ENCODE measurements at regions not wholly inside any gene's neighbourhood (a gene's known extent, or its start where the extent isn't known, plus 50 kb on each side); places are given as distances from the start of the nearest gene placed in this dataset.
"Not testable (repeated sequence)": the region's sequence is repeated elsewhere in the genome, so short reads cannot be mapped to it uniquely, and the experiment has no call there.

DNA sequence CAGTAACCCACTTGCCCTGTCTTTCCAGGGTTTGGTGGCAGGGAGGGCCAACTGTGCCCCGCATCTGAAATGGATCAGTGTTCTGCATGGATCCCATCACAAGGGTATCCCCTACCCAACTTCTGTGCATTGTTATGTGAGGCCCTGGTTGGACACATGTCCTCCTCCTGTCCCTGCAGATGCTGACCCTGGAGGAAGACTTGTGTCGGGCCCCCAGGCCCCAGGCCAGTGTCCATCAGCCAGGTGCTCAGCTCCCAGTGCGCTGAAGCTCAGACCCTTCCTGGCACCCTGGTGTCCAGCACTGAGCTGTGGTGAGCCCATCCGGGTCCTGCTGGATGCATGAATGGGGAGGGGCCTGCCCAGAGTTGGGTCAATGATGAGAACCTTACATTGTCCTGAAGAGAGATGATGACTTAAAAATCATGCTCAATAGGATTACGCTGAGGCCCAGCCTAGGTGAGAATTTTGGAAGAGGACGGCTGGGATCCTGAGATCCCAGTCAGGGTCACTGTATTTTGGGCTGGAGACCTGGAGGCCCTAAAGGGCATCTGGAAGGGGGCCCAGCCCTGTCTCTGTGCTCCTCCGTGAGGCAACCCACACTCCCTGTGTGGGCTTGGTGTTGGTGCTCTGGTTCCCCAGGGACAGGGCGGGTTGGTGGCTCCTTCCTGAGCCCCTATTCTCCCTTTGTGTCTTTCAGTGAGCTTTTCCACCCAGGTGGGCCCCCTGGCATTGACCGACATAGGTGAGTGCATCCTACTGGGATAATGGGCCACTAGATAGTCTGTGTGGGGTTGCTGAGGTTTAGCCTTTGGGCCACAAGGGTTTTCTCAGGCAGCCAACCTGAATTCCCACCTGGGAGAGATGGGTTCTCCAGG, 199.1 kb downstream of the UBE3A start:
- ATAC-seq (no peak), DNase-seq (ENCODE audit: low spot score) (peak; percentile 34)

DNA sequence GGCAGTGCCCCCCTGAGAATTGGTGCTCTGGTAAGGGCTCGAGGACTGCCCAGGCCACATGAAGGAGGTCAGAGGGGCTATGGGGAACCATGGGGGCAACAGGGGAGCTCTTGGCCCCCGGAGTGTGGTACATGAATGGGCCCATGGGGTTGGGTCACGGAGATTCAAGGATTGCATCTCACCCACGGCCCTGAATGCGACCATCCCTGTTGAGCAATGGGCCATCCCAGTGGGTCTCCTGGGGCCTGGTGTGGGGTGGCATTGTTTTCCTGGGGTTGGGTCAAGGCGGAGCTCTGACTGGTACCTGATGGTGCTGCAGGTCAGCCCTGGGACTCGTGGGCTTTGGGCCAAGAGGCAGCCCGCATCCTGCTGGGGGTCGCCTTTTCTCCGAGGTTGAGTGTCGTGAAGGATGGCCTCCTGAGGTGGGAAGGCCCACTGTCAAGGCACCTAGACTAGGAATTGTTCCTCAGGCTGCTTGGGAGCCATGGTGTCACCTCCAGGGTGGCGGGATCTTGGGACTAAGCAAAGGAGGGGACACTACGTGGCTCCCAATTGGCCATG, 198.3 kb downstream of the UBE3A start:
- no peak for ATAC-seq
- intact Hi-C loops (cut with DNase I), result no loop called here
- peak; percentile 28 for DNase-seq (ENCODE audit: low spot score)

More for the DNA sequence above, 199.1 kb downstream of the UBE3A start:
- intact Hi-C loops (cut with DNase I), result no loop called here

GRCh38 chr15:25241241-25241801, 197.5 kb downstream of the UBE3A start:
- no peak for ATAC-seq
- intact Hi-C loops (cut with DNase I), result no loop called here
- DNase-seq (ENCODE audit: low spot score), result peak; percentile 19

DNA sequence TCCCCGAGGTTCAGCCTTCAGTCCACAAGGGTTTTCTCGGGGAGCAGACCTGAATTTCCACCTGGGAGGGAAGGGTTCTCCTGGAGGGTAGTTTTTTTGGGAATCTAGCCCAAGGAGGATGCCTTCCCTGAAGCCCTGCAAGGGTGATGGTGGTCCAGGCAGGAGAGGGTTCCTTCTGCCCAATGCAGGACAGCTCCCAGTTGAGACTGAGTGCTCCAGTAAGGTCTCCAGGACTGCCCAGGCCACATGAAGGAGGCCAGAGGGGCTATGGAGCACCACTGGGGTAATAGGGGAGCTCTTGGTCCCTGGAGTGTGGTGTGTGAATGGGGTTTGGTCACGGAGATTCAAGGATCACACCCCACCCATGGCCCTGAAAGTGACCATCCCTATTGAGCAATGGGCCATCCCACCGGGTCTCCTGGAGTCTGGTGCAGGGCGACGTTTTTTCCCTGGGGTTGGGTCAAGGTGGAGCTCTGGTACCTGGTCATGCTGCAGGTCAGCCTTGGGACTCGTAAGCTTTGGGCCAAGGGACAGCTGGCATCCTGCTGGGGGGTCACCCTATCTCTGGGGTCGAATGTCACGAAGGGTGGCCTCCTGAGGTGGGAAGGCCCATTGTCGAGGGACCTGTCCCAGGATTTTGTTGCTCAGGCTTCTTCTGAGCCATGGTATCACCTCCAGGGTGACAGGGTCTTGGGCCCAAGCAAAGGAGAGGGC, 196.5 kb downstream of the UBE3A start:
- DNase-seq (ENCODE audit: low spot score), result peak; percentile 38
- no peak for ATAC-seq
- intact Hi-C loops (cut with DNase I), result no loop called here

DNA sequence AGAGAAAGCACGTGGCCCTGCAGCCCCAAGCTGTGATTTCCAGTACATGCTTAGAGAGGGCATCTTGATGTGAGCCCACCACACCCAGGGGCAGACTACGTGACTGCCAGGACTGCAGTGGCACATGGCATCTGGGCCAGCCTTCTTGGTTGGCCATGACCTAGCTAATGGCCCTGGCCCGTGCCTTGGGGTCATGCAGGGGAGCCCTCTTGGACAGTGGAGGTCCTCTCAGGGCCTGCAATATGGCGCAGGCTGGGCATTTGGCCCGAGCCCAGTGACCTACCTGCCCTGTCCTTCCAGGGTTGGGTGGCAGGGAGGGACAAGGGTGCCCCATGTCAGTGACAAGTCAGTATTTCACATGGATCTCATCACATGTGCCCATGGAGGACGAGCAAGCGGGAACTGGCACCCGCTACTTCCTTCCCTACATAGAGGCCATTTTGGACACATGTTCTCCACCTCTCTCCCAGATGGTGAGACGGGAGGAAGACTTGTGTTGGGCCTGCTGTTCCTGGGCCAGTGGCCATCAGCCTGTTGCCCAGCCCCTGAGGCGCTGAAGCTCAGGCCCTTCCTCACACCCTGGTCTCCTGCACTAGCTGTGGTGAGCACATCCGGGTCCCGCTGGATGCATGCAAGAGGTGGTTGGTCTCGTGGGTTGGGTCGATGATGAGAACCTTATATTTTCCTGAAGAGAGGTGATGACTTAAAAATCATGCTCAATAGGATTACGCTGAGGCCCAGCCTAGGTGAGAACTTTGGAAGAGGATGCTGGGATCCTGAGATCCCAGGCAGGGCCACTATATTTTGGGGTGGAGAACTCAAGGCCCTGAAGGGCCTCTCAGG, 195.6 kb downstream of the UBE3A start:
- ATAC-seq (no peak), DNase-seq (ENCODE audit: low spot score) (peak; percentile 34)
- intact Hi-C loops (cut with DNase I), result no loop called here

GRCh38 chr15:25243800-25244097, 195.1 kb downstream of the UBE3A start:
- DNase-seq (ENCODE audit: low spot score) (peak; percentile 47), ATAC-seq (no peak)
- intact Hi-C loops (cut with DNase I), result no loop called here

GRCh38 chr15:25244731-25245585, 193.9 kb downstream of the UBE3A start:
- ATAC-seq, result no peak
- intact Hi-C loops (cut with DNase I), result no loop called here
- DNase-seq (ENCODE audit: low spot score), result peak; percentile 38

- intact Hi-C loops (cut with DNase I), result no loop called here
- DNase-seq (ENCODE audit: low spot score), result peak; percentile 15
These were observed 192.8 kb downstream of the UBE3A start for GRCh38 chr15:25245801-25246622.

GRCh38 chr15:25246641-25247406, 192.0 kb downstream of the UBE3A start:
- no peak for ATAC-seq
- intact Hi-C loops (cut with DNase I), result no loop called here
- peak; percentile 34 for DNase-seq (ENCODE audit: low spot score)

More at GRCh38 chr15:25245801-25246622, 192.8 kb downstream of the UBE3A start:
- no peak for ATAC-seq

DNA sequence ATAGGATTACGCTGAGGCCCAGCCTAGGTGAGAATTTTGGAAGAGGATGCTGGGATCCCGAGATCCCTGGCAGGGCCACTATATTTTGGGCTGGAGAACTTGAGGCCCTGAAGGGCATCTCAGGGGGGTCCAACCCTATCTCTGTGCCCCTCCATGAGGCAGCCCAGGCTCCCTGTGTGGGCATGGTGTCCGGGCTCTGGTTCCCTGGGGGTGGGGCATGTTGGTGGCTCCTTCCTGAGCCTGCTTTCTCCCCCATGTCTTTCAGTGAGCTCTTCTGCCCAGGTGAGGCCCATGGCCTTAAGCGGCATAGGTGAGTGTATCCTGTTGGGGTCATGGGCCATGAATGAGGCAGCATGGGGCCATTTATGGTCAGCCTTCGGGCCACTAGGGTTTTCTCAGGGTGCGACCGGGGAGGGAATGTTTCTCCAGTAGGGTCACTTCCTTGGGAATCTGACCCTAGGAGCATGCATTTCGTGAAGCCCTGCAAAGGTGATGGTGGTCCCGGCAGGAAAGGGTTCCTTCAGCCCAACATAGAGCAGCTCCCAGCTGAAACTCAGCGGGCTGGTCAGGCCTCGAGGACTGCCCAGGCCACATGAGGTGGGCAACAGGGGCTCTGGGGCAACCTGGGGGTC, 191.3 kb downstream of the UBE3A start:
- DNase-seq (ENCODE audit: low spot score), result peak; percentile 23
- ATAC-seq, result no peak
- intact Hi-C loops (cut with DNase I), result no loop called here

GRCh38 chr15:25248087-25248486, 190.7 kb downstream of the UBE3A start:
- ATAC-seq; intact Hi-C loops (cut with DNase I); DNase-seq (ENCODE audit: low spot score): not testable (repeated sequence)

GRCh38 chr15:25248583-25249235, 190.1 kb downstream of the UBE3A start:
- ATAC-seq (no peak), DNase-seq (ENCODE audit: low spot score) (peak; percentile 18)
- intact Hi-C loops (cut with DNase I), result no loop called here

- peak; percentile 18 for DNase-seq (ENCODE audit: low spot score)
- no peak for ATAC-seq
- intact Hi-C loops (cut with DNase I), result no loop called here
These were observed 189.4 kb downstream of the UBE3A start for GRCh38 chr15:25249236-25250010.

DNA sequence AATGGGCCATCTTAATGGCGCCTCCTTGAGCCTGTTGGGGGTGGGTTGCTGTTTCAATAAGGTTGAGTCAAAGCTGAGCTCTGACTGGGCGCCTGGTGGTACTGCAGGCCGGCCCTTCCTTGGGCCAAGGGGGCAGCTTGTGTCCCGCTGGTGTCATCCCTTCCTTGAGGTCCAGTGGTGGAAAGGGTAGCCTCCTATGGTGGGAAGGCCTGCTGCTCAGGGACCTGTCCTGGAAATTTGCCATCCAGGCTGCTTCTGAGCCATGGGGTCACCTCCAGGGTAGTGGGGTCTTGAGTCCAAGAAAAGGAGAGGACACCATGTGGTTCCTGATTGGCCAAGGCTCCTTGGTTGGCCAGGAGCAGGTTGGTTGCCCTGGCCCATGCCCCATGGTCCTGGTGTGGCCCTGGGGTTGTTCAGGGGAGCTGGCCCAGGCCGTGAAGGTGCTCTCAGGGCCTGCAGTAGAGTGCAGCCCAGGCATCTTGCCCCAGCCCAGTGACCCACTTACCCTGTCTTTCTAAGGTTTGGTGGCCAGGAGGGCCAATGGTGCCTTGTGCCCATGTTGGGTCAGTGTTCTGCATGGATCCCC, 188.7 kb downstream of the UBE3A start:
- intact Hi-C loops (cut with DNase I), result no loop called here
- DNase-seq (ENCODE audit: low spot score), result peak; percentile 30

More for the DNA sequence above, 188.7 kb downstream of the UBE3A start:
- no peak for ATAC-seq
